ENCODE measurements at regions not wholly inside any gene's neighbourhood (a gene's known extent, or its start where the extent isn't known, plus 50 kb on each side); places are given as distances from the start of the nearest gene placed in this dataset.

DNA sequence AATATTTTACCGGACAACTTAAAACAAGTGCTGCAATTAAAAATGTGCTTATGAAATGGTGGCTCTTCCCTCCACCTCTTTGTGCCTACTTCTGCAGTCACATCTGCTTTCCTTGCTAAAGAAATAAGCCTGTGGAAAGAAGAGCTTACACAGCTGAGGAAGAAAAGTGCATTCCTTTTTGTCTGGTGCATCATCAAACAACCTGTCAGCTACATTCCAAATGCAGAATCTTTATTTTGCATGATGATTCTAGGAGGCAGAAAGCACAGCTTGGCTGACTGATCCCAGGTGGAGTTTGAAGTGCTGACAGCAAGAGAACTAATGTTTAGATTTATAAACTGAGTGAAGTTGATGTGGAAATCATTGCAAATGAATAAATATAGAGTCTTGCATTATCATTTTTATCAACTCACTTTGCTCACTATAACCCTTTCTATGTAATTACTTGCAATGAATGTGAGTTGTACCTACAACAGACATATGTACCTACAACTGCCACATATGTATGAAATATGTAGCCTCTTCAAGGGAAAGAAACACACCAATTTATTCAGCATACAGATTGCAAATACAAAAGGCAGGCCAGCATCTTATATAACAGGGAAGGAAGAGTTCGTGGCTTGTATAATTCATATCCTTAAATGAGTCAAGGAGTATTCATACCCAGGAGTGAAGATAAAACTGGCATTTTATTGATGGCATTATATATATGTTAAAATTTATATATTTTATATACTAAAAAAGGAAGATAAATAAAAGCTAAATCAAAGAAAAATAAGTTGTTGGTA lies 223.4 kb upstream of the MCHR2 start:
- no peak for DNase-seq (ENCODE audit: low spot score)
- TF ChIP-seq, protein P1, sequence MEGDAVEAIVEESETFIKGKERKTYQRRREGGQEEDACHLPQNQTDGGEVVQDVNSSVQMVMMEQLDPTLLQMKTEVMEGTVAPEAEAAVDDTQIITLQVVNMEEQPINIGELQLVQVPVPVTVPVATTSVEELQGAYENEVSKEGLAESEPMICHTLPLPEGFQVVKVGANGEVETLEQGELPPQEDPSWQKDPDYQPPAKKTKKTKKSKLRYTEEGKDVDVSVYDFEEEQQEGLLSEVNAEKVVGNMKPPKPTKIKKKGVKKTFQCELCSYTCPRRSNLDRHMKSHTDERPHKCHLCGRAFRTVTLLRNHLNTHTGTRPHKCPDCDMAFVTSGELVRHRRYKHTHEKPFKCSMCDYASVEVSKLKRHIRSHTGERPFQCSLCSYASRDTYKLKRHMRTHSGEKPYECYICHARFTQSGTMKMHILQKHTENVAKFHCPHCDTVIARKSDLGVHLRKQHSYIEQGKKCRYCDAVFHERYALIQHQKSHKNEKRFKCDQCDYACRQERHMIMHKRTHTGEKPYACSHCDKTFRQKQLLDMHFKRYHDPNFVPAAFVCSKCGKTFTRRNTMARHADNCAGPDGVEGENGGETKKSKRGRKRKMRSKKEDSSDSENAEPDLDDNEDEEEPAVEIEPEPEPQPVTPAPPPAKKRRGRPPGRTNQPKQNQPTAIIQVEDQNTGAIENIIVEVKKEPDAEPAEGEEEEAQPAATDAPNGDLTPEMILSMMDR (IDR thresholded peaks at IDR 0.05), result no peak
- Histone ChIP-seq H3K4me3 (no peak overlapping the region), H3K27ac (no peak overlapping the region)

DNA sequence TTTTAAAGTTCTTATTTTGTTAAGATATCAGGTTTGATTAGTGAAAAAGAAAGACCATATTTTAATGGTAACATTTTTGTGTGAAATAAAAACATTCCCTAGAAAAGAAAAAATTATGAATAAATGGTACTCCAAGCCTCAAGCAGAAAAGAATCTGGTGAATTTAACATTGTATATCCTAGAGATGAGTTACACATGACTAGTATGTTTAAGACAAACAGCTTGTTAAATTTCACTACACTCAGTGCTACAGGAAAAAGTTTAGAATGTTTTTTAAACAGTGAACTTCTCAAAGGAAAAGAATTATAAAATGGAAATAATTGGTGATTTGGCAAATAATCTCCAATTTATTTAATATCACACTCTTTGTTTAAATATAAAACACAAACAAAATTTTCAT lies 222.7 kb upstream of the MCHR2 start:
- DNase-seq (ENCODE audit: low spot score), result no peak
- TF ChIP-seq, protein P1 (IDR thresholded peaks at IDR 0.05), result no peak
- no peak overlapping the region for H3K4me3 ChIP-seq
- H3K27ac ChIP-seq, result no peak overlapping the region

DNA sequence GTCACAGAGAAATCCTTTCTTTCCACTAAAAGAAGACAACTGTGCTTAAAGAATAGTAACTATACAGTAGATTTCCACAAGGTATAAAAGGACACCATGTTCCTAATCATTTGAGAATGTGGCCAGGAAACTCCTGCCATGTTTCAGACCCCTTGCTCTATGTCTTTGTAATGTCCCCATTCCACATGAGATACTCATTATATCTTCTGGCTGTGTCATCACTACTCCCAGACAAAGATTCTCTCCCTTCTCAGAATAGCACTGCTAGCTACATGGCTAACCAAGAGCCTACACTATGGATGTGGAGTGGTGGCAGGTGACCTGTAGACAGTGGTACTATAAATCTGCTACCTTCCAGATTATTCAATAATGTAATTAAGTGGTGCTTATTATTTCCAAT lies 218.1 kb upstream of the MCHR2 start:
- DNase-seq (ENCODE audit: low spot score), result no peak
- TF ChIP-seq, protein P1 (IDR thresholded peaks at IDR 0.05), result no peak
- H3K27ac ChIP-seq, result no peak overlapping the region
- H3K4me3 ChIP-seq, result no peak overlapping the region

DNA sequence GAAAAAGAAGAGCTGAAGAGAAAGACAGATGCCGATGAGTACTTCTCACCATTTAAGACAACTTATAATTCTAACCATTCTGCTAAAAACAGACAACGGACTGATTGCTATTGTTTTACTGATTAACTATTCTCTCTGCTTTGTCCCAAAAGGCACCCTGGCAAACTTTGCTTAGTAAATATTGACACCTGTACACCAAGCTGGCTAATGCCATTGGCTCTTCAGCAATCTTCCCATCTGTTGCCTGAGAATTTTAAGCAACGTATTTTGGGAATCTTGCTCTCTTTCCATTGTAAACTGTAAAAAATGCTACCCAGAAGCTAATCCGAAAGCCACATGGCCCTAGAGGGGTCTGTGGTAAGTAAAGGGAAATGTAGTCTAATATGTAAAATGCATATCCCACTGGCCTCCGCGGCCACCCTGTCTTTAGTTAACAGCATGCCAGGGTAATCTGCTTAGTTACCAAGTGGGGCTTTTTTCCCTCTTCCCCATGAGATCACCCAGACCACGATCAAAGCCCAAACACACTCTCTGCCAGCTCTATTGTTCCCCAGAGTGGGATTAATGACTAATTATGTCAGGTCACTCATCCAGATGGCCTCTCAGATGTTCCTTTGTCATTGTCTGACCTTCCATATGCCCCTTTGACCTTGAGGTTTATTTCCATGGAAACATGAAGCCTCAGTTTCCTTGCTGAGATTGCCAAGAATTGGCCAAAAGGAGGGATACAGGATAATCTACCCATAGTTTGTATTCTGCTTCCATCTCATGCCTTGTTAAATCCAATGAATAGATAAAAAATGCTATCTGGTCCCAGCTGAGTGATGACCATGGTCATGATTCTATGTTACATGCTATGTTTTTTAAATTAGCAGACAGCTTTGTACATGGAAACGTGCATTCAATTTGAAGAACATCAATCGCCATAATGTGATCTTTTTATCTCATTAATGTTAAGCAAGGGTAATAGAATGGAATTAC lies 216.4 kb upstream of the MCHR2 start:
- TF ChIP-seq, protein P1 (IDR thresholded peaks at IDR 0.05), result no peak
- no peak overlapping the region for H3K4me3 ChIP-seq

DNA sequence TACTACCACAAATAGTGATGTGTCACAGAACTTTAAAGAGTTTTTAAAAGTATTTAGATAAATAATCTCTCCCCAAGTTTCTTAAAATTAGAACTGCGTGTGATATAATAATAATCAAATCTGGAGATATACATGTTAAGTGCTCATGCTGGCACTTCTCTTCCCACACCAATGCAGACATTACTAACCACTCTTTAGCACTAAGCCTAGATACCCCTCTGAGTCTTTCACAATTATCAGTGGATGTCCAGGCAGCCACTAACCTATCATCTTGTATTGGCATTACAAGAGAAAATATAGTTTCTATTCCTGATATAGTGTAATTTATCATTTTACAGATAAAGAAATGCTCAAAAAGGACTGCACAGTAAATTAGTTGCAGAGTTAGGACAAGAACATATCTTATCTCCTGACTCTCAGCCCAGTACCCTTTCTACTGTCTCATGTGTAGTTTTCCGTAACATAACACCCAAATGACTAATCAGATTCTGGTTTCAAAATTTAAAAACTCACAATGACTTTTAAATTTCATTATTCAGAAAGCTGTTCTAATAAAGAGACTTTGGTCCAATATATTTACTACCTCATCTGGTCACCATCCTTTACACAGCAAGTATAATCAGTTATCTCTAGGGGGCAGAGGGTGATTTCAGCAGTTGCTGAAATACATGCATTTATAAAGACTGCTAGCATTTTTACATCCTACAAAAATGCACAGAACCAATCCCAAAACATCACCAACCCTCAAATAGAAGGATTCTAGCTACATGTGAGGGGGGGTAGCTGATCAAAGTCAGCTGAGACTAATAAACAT lies 215.5 kb upstream of the MCHR2 start:
- no peak for DNase-seq (ENCODE audit: low spot score)
- H3K27ac ChIP-seq, result no peak overlapping the region
- no peak overlapping the region for H3K4me3 ChIP-seq
- TF ChIP-seq, protein P1 (IDR thresholded peaks at IDR 0.05), result no peak

More for the DNA sequence above, 216.4 kb upstream of the MCHR2 start:
- no peak for DNase-seq (ENCODE audit: low spot score)
- H3K27ac ChIP-seq, result no peak overlapping the region

DNA sequence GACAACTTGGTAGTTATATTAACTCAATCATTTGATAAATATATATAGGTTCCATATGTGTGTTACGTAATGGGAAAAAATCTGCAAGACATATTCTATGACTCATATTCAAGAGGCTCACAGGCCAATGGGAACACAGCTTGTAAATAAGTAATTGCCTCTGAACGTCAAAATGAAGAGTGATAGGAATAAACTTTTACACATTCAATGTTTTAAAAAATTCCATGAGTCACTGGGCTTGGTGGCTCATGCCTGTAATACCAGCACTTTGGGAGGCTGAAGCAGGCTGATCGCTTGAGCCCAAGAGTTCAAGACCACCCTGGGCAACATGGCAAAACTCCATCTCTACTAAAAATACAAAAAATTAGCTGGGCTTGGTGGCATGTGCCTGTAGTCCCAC lies 209.4 kb upstream of the MCHR2 start:
- TF ChIP-seq, protein P1 (IDR thresholded peaks at IDR 0.05), result no peak
- DNase-seq (ENCODE audit: low spot score), result no peak
- Histone ChIP-seq H3K4me3 (no peak overlapping the region), H3K27ac (peak overlapping the region in 1 of 2 donors; percentile 19)

Measured in coronary artery (tissue), 2 donors.